ENCODE measurements at regions not wholly inside any gene's neighbourhood (a gene's known extent, or its start where the extent isn't known, plus 50 kb on each side); places are given as distances from the start of the nearest gene placed in this dataset.

DNA sequence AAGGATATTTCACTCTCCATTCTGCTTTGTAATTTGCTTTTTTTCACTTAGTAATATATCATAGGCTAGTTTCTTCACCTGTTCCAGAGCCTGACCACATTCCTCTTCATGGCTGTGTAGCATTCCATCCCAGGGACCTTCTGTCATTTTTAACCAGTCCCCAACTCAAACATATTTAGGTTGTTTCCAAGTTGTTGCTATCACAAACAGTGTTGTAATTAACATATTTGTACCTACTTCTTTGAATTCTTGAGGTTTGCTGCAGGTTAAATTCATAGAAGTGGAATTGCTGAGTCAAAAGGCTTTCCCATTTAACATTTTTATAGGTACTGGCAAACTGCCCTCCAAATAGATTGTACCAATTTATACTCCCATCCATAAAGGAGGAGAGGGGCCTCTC is 65.1 kb upstream of the MED9 start:
- TF ChIP-seq JUND (CRISPR knock-in tag; IDR thresholded peaks at IDR 0.05) = no peak
- TF ChIP-seq, protein P1, sequence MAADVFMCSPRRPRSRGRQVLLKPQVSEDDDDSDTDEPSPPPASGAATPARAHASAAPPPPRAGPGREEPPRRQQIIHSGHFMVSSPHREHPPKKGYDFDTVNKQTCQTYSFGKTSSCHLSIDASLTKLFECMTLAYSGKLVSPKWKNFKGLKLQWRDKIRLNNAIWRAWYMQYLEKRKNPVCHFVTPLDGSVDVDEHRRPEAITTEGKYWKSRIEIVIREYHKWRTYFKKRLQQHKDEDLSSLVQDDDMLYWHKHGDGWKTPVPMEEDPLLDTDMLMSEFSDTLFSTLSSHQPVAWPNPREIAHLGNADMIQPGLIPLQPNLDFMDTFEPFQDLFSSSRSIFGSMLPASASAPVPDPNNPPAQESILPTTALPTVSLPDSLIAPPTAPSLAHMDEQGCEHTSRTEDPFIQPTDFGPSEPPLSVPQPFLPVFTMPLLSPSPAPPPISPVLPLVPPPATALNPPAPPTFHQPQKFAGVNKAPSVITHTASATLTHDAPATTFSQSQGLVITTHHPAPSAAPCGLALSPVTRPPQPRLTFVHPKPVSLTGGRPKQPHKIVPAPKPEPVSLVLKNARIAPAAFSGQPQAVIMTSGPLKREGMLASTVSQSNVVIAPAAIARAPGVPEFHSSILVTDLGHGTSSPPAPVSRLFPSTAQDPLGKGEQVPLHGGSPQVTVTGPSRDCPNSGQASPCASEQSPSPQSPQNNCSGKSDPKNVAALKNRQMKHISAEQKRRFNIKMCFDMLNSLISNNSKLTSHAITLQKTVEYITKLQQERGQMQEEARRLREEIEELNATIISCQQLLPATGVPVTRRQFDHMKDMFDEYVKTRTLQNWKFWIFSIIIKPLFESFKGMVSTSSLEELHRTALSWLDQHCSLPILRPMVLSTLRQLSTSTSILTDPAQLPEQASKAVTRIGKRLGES (CRISPR knock-in tag; IDR thresholded peaks at IDR 0.05; ENCODE audit: borderline replicate concordance) = no peak
- TF ChIP-seq EZH2 (conservative IDR thresholded peaks at IDR 0.05; ENCODE audit: low read depth, low read length) = no peak
- TF ChIP-seq, protein P2, sequence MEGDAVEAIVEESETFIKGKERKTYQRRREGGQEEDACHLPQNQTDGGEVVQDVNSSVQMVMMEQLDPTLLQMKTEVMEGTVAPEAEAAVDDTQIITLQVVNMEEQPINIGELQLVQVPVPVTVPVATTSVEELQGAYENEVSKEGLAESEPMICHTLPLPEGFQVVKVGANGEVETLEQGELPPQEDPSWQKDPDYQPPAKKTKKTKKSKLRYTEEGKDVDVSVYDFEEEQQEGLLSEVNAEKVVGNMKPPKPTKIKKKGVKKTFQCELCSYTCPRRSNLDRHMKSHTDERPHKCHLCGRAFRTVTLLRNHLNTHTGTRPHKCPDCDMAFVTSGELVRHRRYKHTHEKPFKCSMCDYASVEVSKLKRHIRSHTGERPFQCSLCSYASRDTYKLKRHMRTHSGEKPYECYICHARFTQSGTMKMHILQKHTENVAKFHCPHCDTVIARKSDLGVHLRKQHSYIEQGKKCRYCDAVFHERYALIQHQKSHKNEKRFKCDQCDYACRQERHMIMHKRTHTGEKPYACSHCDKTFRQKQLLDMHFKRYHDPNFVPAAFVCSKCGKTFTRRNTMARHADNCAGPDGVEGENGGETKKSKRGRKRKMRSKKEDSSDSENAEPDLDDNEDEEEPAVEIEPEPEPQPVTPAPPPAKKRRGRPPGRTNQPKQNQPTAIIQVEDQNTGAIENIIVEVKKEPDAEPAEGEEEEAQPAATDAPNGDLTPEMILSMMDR (CRISPR knock-in tag; IDR thresholded peaks at IDR 0.05) = no peak
